Keratinocyte (primary cell): ENCODE measurements at regions not wholly inside any gene's neighbourhood (a gene's known extent, or its start where the extent isn't known, plus 50 kb on each side); places are given as distances from the start of the nearest gene placed in this dataset.

Experiments
- DNase-seq: peaks from one replicate; pipeline ENCODE4 v3.0.0-alpha.2; 2011; ENCODE audit warnings: low read depth, missing footprints, low spot score
- FAIRE-seq: peaks from 2 replicates; lab custom pipeline; 2011; peaks lifted over from hg19 to GRCh38; lab: Jason Lieb, UNC
- H2AFZ ChIP-seq: 2 replicates; pipeline ENCODE4 v1.6.0; 2012; ENCODE audit warnings: low read length, control low read depth, inconsistent platforms; ENCODE audit not compliant: control insufficient read depth
- H3K27ac ChIP-seq: 2 replicates; pipeline ENCODE4 v1.5.1; 2011; ENCODE audit warnings: low read length; ENCODE audit not compliant: control insufficient read depth, insufficient read depth
- H3K27me3 ChIP-seq: 3 replicates; pipeline ENCODE4 v1.6.0; 2011; ENCODE audit warnings: low read length; ENCODE audit not compliant: control insufficient read depth, insufficient read depth; ENCODE audit errors: extremely low read depth
- H3K36me3 ChIP-seq, 2 experiments: 2 replicates in 1 of 2; 3 replicates in 1 of 2; pipeline ENCODE4 v1.5.1; 2011; ENCODE audit warnings: low read length in 2 of 2, mild to moderate bottlenecking in 1 of 2; ENCODE audit not compliant: control insufficient read depth in 2 of 2, insufficient read depth in 2 of 2; ENCODE audit errors: extremely low read depth in 1 of 2
- H3K4me1 ChIP-seq: 3 replicates; pipeline ENCODE4 v1.5.1; 2011; ENCODE audit warnings: low read length; ENCODE audit not compliant: control insufficient read depth, insufficient read depth; ENCODE audit errors: extremely low read depth
- H3K4me2 ChIP-seq: 3 replicates; pipeline ENCODE4 v1.6.0; 2011; ENCODE audit warnings: low read depth, low read length; ENCODE audit not compliant: control insufficient read depth, insufficient read depth; ENCODE audit errors: extremely low read depth
- H3K4me3 ChIP-seq, 3 experiments: fragments of 200-600 bp in 1 of 3; sonication (generic) in 1 of 3; 2 replicates in 2 of 3; 3 replicates in 1 of 3; pipeline ENCODE4 v1.5.1; 2011 to 2016; ENCODE audit warnings: low read length in 3 of 3, mild to moderate bottlenecking in 3 of 3, control low read depth in 2 of 3, inconsistent platforms in 1 of 3, low read depth in 1 of 3, mixed read lengths in 1 of 3, mixed run types in 1 of 3, moderate library complexity in 1 of 3; ENCODE audit not compliant: control insufficient read depth in 2 of 3, insufficient read depth in 2 of 3; ENCODE audit errors: extremely low read depth in 1 of 3
- H3K79me2 ChIP-seq: 2 replicates; pipeline ENCODE4 v1.6.0; 2012; ENCODE audit warnings: low read length; ENCODE audit not compliant: control insufficient read depth, insufficient read depth
- H3K9ac ChIP-seq: 3 replicates; pipeline ENCODE4 v1.6.0; 2011; ENCODE audit warnings: low read length; ENCODE audit not compliant: control insufficient read depth, insufficient read depth; ENCODE audit errors: extremely low read depth
- H3K9me1 ChIP-seq: 3 replicates; pipeline ENCODE4 v1.6.0; 2011; ENCODE audit warnings: low read length; ENCODE audit not compliant: control insufficient read depth, insufficient read depth; ENCODE audit errors: extremely low read depth
- H3K9me3 ChIP-seq: 2 replicates; pipeline ENCODE4 v1.5.1; 2012; ENCODE audit warnings: low read depth, low read length; ENCODE audit not compliant: control insufficient read depth
- H4K20me1 ChIP-seq: 3 replicates; pipeline ENCODE4 v1.6.0; 2011; ENCODE audit warnings: low read length; ENCODE audit not compliant: control insufficient read depth, insufficient read depth; ENCODE audit errors: extremely low read depth
- EZH2 ChIP-seq: IDR thresholded peaks from one replicate; pipeline ENCODE4 v1.6.1; 2012; ENCODE audit warnings: inconsistent platforms, mild to moderate bottlenecking, low read length, moderate library complexity
- dilution Hi-C: fragments of 300-500 bp; cut with MboI; formaldehyde crosslinking; loops from one replicate; pipeline ENCODE4 v1.7.0; 2020; ENCODE audit warnings: low sequenced_read_pairs; ENCODE audit not compliant: extremely low pct_ligation_motif_present
- TF ChIP-seq, protein P1 (sequence below), 3 experiments: IDR thresholded peaks in 1 of 3; conservative IDR thresholded peaks in 1 of 3; optimal IDR thresholded peaks in 1 of 3; 2 replicates in 2 of 3; 3 replicates in 1 of 3; pipeline versions ENCODE3 to v1.5.1; 2011; ENCODE audit warnings: low read length in 3 of 3, mild to moderate bottlenecking in 3 of 3, moderate library complexity in 2 of 3, control low read depth in 1 of 3, inconsistent platforms in 1 of 3; ENCODE audit not compliant: insufficient read depth in 2 of 3; ENCODE audit errors: extremely low read depth in 1 of 3

DNA sequence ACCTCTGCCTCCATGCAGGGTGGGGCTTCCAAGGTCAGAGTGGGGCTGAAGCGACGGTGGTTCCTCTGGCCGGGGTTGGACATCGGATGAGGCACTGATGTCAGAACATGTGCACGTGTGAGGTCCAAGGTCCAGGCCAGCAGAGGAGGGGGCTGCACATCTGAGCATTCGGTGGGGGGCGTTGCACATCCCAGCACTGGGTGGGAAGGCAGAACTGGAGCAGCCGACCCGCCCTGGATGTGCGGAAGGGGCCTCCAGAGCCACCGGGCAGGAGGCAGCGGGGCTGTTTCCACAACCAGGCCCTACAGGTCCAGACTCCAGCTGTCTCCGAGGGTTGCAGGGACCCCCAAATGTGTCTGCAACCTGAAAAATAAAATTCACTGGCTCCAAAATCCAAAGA lies 271.0 kb downstream of the CTTN start:
- H3K9me1 ChIP-seq: no peaks in the 10 kb centered on the region
- TF ChIP-seq, protein P1, sequence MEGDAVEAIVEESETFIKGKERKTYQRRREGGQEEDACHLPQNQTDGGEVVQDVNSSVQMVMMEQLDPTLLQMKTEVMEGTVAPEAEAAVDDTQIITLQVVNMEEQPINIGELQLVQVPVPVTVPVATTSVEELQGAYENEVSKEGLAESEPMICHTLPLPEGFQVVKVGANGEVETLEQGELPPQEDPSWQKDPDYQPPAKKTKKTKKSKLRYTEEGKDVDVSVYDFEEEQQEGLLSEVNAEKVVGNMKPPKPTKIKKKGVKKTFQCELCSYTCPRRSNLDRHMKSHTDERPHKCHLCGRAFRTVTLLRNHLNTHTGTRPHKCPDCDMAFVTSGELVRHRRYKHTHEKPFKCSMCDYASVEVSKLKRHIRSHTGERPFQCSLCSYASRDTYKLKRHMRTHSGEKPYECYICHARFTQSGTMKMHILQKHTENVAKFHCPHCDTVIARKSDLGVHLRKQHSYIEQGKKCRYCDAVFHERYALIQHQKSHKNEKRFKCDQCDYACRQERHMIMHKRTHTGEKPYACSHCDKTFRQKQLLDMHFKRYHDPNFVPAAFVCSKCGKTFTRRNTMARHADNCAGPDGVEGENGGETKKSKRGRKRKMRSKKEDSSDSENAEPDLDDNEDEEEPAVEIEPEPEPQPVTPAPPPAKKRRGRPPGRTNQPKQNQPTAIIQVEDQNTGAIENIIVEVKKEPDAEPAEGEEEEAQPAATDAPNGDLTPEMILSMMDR (optimal IDR thresholded peaks at IDR 0.05 in 1 of 3, IDR thresholded peaks at IDR 0.05 in 1 of 3, conservative IDR thresholded peaks at IDR 0.05 in 1 of 3; ENCODE audit: extremely low read depth in 1 of 3, insufficient read depth in 2 of 3, low read length in 3 of 3): no peak
- no peak for TF ChIP-seq EZH2
- peaks cover 2% of the 10 kb centered on the region for H3K9me3 ChIP-seq
- H4K20me1 ChIP-seq: no peaks in the 10 kb centered on the region
- no peaks in the 10 kb centered on the region for H3K79me2 ChIP-seq
- H3K27ac ChIP-seq: no peak overlapping the region
- H3K4me2 ChIP-seq: no peak overlapping the region
- no peak for DNase-seq
- no peak for FAIRE-seq
- H3K36me3 ChIP-seq: no peaks in the 10 kb centered on the region
- no peak overlapping the region for H2AFZ ChIP-seq
- no peak overlapping the region for H3K9ac ChIP-seq
- H3K4me1 ChIP-seq: no peaks in the 10 kb centered on the region
- no peaks in the 10 kb centered on the region for H3K27me3 ChIP-seq
- dilution Hi-C loops: no loop called here
- no peak overlapping the region for H3K4me3 ChIP-seq

- TF ChIP-seq, protein P1 (optimal IDR thresholded peaks at IDR 0.05 in 1 of 3, IDR thresholded peaks at IDR 0.05 in 1 of 3, conservative IDR thresholded peaks at IDR 0.05 in 1 of 3; ENCODE audit: extremely low read depth in 1 of 3, insufficient read depth in 2 of 3, low read length in 3 of 3): no peak
- TF ChIP-seq EZH2: no peak
- no peaks in the 10 kb centered on the region for H3K79me2 ChIP-seq
- H3K9me3 ChIP-seq: peaks cover 2% of the 10 kb centered on the region
- no peak overlapping the region for H3K4me3 ChIP-seq
- H4K20me1 ChIP-seq: no peaks in the 10 kb centered on the region
- no peaks in the 10 kb centered on the region for H3K4me1 ChIP-seq
- H3K36me3 ChIP-seq: no peaks in the 10 kb centered on the region
- no peak overlapping the region for H2AFZ ChIP-seq
- FAIRE-seq: no peak
- no peak overlapping the region for H3K27ac ChIP-seq
- no peak overlapping the region for H3K4me2 ChIP-seq
- H3K9ac ChIP-seq: no peak overlapping the region
- no peaks in the 10 kb centered on the region for H3K9me1 ChIP-seq
- dilution Hi-C loops: no loop called here
- no peaks in the 10 kb centered on the region for H3K27me3 ChIP-seq
- DNase-seq: no peak
These were observed 271.7 kb downstream of the CTTN start for GRCh38 chr11:70669871-70670675.
